Tibial nerve (tissue), 4 donors: ENCODE measurements at regions not wholly inside any gene's neighbourhood (a gene's known extent, or its start where the extent isn't known, plus 50 kb on each side); places are given as distances from the start of the nearest gene placed in this dataset.

Experiments used
- DNase-seq, 2 donors: peaks; one replicate each; pipeline ENCODE4 v3.0.0-alpha.2; 2019; ENCODE audit warnings: low spot score in 2 of 2
- H3K27ac ChIP-seq, 4 donors: fragments of 200-600 bp; sonication (generic) in 3 of 4; one replicate each; pipeline ENCODE4 v1.5.1; 2017 to 2019; ENCODE audit warnings: mild to moderate bottlenecking in 1 of 4
- H3K27me3 ChIP-seq, 2 donors: fragments of 200-600 bp; sonication (generic) in 1 of 2; one replicate each; pipeline versions ENCODE4 v1.5.1 to v1.6.0; 2017 to 2019
- H3K36me3 ChIP-seq, 3 donors: fragments of 200-600 bp; sonication (generic); one replicate each; pipeline ENCODE4 v1.5.1; 2018 to 2019
- H3K4me1 ChIP-seq, 4 donors: fragments of 200-600 bp; sonication (generic) in 3 of 4; one replicate each; pipeline ENCODE4 v1.5.1; 2017 to 2019
- H3K4me3 ChIP-seq, 4 donors: fragments of 200-600 bp; sonication (generic) in 3 of 4; one replicate each; pipeline ENCODE4 v1.5.1; 2017 to 2019; ENCODE audit warnings: mild to moderate bottlenecking in 1 of 4, moderate library complexity in 1 of 4
- H3K9me3 ChIP-seq, 4 donors: fragments of 200-600 bp; sonication (generic) in 3 of 4; one replicate each; pipeline ENCODE4 v1.5.1; 2017 to 2019
- CTCF ChIP-seq, 5 experiments: fragments of 200-600 bp in 3 of 5; fragments of 450-650 bp in 2 of 5; sonication (generic) in 3 of 5; IDR thresholded peaks; one replicate each; pipeline ENCODE4 v1.5.1; 2016 to 2019; ENCODE audit warnings: antibody characterized with exemption in 5 of 5, mild to moderate bottlenecking in 3 of 5, moderate library complexity in 2 of 5
- EP300 ChIP-seq, 2 donors: sonication (generic); formaldehyde crosslinking; IDR thresholded peaks; one replicate each; pipeline ENCODE4 v1.6.1; 2017; ENCODE audit warnings: antibody characterized with exemption in 2 of 2, mild to moderate bottlenecking in 1 of 2
- POLR2A ChIP-seq, 2 donors: fragments of 450-650 bp; IDR thresholded peaks; one replicate each; pipeline ENCODE4 v1.6.1; 2017; ENCODE audit warnings: antibody characterized with exemption in 2 of 2, mild to moderate bottlenecking in 2 of 2, moderate library complexity in 2 of 2
- WGBS, 2 donors: methylation state at CpG; one replicate each; pipeline ENCODE4 v1.1.5; 2018; 5-methylcytosine and 5-hydroxymethylcytosine counted together

DNA sequence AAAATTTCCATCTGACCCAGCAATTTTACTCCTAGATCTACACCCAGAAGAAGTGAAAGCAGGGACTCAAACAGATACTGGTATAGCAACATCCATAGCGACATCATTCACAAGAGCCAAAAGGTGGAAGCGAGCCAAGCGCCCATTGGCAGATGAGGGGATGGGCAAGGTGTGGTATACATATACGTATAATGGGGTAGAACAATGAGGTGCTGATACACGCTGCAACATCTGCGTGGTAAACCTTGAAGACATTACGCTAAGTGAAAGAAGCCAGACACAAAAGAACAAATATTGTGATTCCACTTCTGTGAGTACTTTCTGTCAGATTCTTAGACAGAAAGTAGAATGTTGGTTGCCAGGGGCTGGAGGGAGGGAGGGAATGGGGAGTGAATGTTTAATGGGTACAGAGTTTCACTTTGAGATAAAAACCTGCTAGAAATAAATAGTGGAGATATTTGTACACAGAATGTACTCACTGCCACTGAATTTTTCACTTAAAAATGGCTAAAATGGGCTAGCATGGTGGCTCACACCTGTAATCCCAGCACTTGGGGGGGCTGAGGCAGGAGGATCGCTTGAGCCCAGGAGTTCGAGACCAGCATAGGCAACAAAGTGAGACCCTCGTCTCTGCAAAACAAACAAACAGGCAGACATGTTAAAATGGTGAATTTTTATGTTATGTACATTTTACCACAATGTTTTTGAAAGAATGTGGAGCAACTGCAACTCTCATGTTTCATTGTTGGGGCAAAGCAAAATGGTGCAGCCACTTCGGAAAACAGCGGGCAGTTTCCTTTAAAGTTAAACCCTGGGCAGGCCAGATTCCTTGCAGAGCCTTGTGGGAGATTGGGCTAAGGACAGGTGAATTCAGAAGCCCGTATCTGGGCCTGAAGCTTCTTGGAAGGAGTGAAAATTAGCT lies 103.4 kb upstream of the MYCN start:
- Histone ChIP-seq H3K36me3 (no peaks in the 10 kb centered on the region), H3K4me3 (no peak overlapping the region), H3K27me3 (no peaks in the 10 kb centered on the region), H3K9me3 (peaks cover 0 to 13% (median 0%) of the 10 kb centered on the region in 4 donors), H3K4me1 (no peaks in the 10 kb centered on the region), H3K27ac (no peak overlapping the region)
- 92 to 94% methylated on average over 13 of the region's 13 CpGs for WGBS, 2 donors
- no peak for DNase-seq
- TF ChIP-seq EP300 (IDR thresholded peaks at IDR 0.05) (no peak), POLR2A (IDR thresholded peaks at IDR 0.05) (no peak), CTCF (IDR thresholded peaks at IDR 0.05) (no peak)

GRCh38 chr2:15838481-15839090 lies 101.8 kb upstream of the MYCN start:
- Histone ChIP-seq H3K4me3 (no peak overlapping the region), H3K27me3 (no peaks in the 10 kb centered on the region), H3K4me1 (no peaks in the 10 kb centered on the region), H3K9me3 (peaks cover 0 to 13% (median 0%) of the 10 kb centered on the region in 4 donors), H3K27ac (no peak overlapping the region), H3K36me3 (no peaks in the 10 kb centered on the region)
- no peak for DNase-seq
- TF ChIP-seq POLR2A (IDR thresholded peaks at IDR 0.05) = no peak
- no peak for TF ChIP-seq CTCF (IDR thresholded peaks at IDR 0.05)
- no peak for TF ChIP-seq EP300 (IDR thresholded peaks at IDR 0.05)
- 87 to 89% methylated on average over 13 of the region's 13 CpGs for WGBS, 2 donors

DNA sequence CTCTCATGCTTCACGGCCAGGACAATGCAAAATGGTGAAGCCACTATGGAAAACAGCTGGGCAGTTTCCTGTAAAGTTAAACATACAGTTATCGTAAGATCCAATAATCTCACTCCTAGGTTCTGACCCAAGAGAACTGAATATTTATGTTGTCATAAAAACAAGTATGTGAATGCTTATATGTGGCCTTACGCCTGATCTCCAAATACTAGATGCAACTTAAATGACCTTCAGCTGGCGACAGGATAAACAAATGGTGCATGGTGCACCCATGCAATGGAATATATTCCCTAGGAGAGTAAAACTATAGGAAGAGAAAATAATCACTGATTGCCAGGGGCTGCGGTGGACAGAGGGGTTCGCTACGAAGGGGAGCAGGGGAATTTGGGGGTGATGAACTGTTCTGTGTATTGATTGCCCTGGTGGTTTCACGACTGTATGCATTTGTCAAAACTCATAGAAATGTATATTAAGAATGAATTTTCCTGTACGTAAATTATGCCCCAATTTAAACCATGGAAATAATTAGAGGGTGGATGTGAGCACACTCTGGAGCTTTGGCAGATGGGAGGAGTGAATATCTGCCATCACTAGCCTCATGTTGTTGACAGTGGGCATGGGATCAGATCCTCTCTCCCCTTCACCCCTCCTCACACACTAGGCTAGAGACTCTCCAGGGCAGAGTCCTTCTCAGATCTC lies 100.8 kb upstream of the MYCN start:
- WGBS, 2 donors = 67 to 75% methylated on average over 9 of the region's 9 CpGs
- TF ChIP-seq EP300 (IDR thresholded peaks at IDR 0.05) (no peak), POLR2A (IDR thresholded peaks at IDR 0.05) (no peak), CTCF (IDR thresholded peaks at IDR 0.05) (no peak)
- no peaks in the 10 kb centered on the region for H3K36me3 ChIP-seq
- DNase-seq = no peak
- no peaks in the 10 kb centered on the region for H3K27me3 ChIP-seq
- H3K9me3 ChIP-seq = peaks cover 0 to 13% (median 0%) of the 10 kb centered on the region in 4 donors
- no peak overlapping the region for H3K27ac ChIP-seq
- no peaks in the 10 kb centered on the region for H3K4me1 ChIP-seq
- no peak overlapping the region for H3K4me3 ChIP-seq

- no peaks in the 10 kb centered on the region for H3K27me3 ChIP-seq
- no peak overlapping the region for H3K4me3 ChIP-seq
- 88 to 93% methylated on average over 3 of the region's 3 CpGs for WGBS, 2 donors
- no peak for TF ChIP-seq EP300 (IDR thresholded peaks at IDR 0.05)
- TF ChIP-seq POLR2A (IDR thresholded peaks at IDR 0.05) = no peak
- TF ChIP-seq CTCF (IDR thresholded peaks at IDR 0.05) = no peak
- H3K9me3 ChIP-seq = peaks cover 0 to 13% (median 0%) of the 10 kb centered on the region in 4 donors
- DNase-seq = no peak
- H3K36me3 ChIP-seq = no peaks in the 10 kb centered on the region
- no peak overlapping the region for H3K27ac ChIP-seq
- H3K4me1 ChIP-seq = no peaks in the 10 kb centered on the region
Observed at GRCh38 chr2:15840148-15840547, 100.2 kb upstream of the MYCN start.
